OCI-LY7 (cell line): ENCODE measurements at regions not wholly inside any gene's neighbourhood (a gene's known extent, or its start where the extent isn't known, plus 50 kb on each side); places are given as distances from the start of the nearest gene placed in this dataset.

ENCODE experiments used
- EZH2phosphoT487 ChIP-seq: fragments of 200-600 bp; sonication (generic); IDR thresholded peaks from 2 replicates; pipeline ENCODE4 v1.6.1; 2018; ENCODE audit warnings: low read depth, borderline replicate concordance, mild to moderate bottlenecking, mixed run types, antibody characterized with exemption, low read length, moderate library complexity, mixed read lengths
- TF ChIP-seq, protein P1 (sequence below): fragments of 200-600 bp; sonication (generic); conservative IDR thresholded peaks from 2 replicates; pipeline ENCODE4 v1.5.1; 2014; ENCODE audit warnings: mild to moderate bottlenecking, antibody characterized with exemption, low read length, moderate library complexity, mixed read lengths

DNA sequence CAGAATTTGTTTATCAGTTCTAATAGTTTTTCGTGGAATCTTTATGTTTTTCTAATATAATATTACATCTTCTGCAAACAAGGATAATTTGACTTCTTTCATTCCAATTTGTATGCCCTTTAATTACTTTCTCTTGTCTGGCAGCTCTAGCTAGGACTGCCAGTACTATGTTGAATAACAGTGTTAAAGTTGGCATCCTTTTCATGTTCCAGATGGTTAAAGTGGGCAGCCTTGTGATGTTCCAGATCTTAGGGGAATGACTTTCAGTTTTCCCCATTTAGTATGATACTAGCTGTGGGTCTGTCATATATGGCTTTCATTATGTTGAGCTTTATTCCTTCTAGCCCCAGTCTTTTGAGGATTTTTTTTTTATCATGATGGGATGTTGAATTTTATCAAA is 220.6 kb upstream of the WDFY3 start:
- TF ChIP-seq, protein P1, sequence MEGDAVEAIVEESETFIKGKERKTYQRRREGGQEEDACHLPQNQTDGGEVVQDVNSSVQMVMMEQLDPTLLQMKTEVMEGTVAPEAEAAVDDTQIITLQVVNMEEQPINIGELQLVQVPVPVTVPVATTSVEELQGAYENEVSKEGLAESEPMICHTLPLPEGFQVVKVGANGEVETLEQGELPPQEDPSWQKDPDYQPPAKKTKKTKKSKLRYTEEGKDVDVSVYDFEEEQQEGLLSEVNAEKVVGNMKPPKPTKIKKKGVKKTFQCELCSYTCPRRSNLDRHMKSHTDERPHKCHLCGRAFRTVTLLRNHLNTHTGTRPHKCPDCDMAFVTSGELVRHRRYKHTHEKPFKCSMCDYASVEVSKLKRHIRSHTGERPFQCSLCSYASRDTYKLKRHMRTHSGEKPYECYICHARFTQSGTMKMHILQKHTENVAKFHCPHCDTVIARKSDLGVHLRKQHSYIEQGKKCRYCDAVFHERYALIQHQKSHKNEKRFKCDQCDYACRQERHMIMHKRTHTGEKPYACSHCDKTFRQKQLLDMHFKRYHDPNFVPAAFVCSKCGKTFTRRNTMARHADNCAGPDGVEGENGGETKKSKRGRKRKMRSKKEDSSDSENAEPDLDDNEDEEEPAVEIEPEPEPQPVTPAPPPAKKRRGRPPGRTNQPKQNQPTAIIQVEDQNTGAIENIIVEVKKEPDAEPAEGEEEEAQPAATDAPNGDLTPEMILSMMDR: no peak
- no peak for TF ChIP-seq EZH2phosphoT487
